ENCODE measurements at regions not wholly inside any gene's neighbourhood (a gene's known extent, or its start where the extent isn't known, plus 50 kb on each side); places are given as distances from the start of the nearest gene placed in this dataset.

DNA sequence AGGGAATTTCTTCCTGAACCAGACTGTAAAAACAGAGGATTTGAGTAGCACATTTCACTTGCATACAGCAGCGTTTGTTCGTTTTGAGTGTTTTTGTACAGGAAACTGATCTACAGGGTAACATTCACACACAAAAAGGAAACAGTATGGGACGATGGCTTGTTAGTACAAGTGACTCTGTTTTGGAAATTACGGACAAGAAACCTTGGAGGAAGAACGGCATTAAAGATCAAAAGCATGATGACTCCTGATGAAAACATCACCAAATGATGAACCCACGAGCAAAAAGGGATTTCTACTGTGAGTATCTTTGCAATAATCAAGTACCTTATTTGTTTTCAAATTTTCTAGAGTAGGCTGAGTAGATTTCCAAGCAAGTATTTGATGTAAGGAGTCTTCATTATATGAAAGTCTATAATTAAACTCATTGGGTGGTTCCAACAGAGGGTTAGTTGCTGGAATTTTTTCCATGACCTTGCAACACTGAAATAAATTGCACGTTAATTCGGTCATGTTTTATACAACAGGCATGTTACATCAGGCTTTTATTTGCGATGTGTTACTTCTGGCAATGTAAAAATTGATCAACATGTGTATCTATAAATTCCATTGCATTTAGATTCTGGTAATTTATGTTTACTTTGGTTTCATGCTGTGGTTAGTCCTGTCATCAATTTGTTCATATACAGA lies 76.7 kb upstream of the KCNK2 start:
- TF ChIP-seq, protein P1, sequence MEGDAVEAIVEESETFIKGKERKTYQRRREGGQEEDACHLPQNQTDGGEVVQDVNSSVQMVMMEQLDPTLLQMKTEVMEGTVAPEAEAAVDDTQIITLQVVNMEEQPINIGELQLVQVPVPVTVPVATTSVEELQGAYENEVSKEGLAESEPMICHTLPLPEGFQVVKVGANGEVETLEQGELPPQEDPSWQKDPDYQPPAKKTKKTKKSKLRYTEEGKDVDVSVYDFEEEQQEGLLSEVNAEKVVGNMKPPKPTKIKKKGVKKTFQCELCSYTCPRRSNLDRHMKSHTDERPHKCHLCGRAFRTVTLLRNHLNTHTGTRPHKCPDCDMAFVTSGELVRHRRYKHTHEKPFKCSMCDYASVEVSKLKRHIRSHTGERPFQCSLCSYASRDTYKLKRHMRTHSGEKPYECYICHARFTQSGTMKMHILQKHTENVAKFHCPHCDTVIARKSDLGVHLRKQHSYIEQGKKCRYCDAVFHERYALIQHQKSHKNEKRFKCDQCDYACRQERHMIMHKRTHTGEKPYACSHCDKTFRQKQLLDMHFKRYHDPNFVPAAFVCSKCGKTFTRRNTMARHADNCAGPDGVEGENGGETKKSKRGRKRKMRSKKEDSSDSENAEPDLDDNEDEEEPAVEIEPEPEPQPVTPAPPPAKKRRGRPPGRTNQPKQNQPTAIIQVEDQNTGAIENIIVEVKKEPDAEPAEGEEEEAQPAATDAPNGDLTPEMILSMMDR (IDR thresholded peaks at IDR 0.05) = no peak
- no peak for TF ChIP-seq POLR2A (IDR thresholded peaks at IDR 0.05)

Data from breast epithelium (tissue), 3 donors.